ENCODE measurements at regions not wholly inside any gene's neighbourhood (a gene's known extent, or its start where the extent isn't known, plus 50 kb on each side); places are given as distances from the start of the nearest gene placed in this dataset.

GRCh38 chr16:13441675-13442074 is 478.3 kb upstream of the ERCC4 start:
- no peaks in the 10 kb centered on the region for H3K9me3 ChIP-seq
- intact Hi-C loops (cut with DNase I; ENCODE audit: low total_unique reads), result no loop called here
- H3K4me3 ChIP-seq, result no peak overlapping the region
- TF ChIP-seq CTCF (IDR thresholded peaks at IDR 0.05) (no peak), POLR2A (IDR thresholded peaks at IDR 0.05) (no peak), POLR2AphosphoS5 (IDR thresholded peaks at IDR 0.05) (no peak)
- no peak for DNase-seq (ENCODE audit: low spot score in 2 of 2)
- no peak overlapping the region for H3K27ac ChIP-seq
- no peaks in the 10 kb centered on the region for H3K27me3 ChIP-seq
- no peaks in the 10 kb centered on the region for H3K36me3 ChIP-seq
- H3K4me1 ChIP-seq, result no peaks in the 10 kb centered on the region

GRCh38 chr16:13448346-13448745 is 471.6 kb upstream of the ERCC4 start:
- TF ChIP-seq POLR2AphosphoS5 (IDR thresholded peaks at IDR 0.05) (no peak), CTCF (IDR thresholded peaks at IDR 0.05) (no peak), POLR2A (IDR thresholded peaks at IDR 0.05) (no peak)
- no peak overlapping the region for H3K4me3 ChIP-seq
- intact Hi-C loops (cut with DNase I; ENCODE audit: low total_unique reads), result no loop called here

GRCh38 chr16:13453325-13453724 is 466.6 kb upstream of the ERCC4 start:
- intact Hi-C loops (cut with DNase I; ENCODE audit: low total_unique reads), result no loop called here
- Histone ChIP-seq H3K27ac (no peak overlapping the region), H3K4me1 (no peaks in the 10 kb centered on the region), H3K36me3 (no peaks in the 10 kb centered on the region), H3K4me3 (no peak overlapping the region), H3K27me3 (no peaks in the 10 kb centered on the region), H3K9me3 (no peaks in the 10 kb centered on the region)
- peak in 1 of 2 donors; percentile 23 for DNase-seq (ENCODE audit: low spot score in 2 of 2)
- TF ChIP-seq POLR2AphosphoS5 (IDR thresholded peaks at IDR 0.05), result no peak

More at GRCh38 chr16:13448346-13448745, 471.6 kb upstream of the ERCC4 start:
- Histone ChIP-seq H3K9me3 (no peaks in the 10 kb centered on the region), H3K4me1 (no peaks in the 10 kb centered on the region), H3K27me3 (no peaks in the 10 kb centered on the region), H3K36me3 (no peaks in the 10 kb centered on the region), H3K27ac (no peak overlapping the region)
- no peak for DNase-seq (ENCODE audit: low spot score in 2 of 2)

GRCh38 chr16:13453938-13454553 is 465.9 kb upstream of the ERCC4 start:
- no peaks in the 10 kb centered on the region for H3K9me3 ChIP-seq
- H3K27me3 ChIP-seq, result no peaks in the 10 kb centered on the region
- no peak overlapping the region for H3K4me3 ChIP-seq
- DNase-seq (ENCODE audit: low spot score in 2 of 2), result no peak
- no peak overlapping the region for H3K27ac ChIP-seq
- no peaks in the 10 kb centered on the region for H3K4me1 ChIP-seq
- peak in 2 of 3 donors; percentile 26 for TF ChIP-seq CTCF (IDR thresholded peaks at IDR 0.05)
- TF ChIP-seq POLR2A (IDR thresholded peaks at IDR 0.05), result no peak
- intact Hi-C loops (cut with DNase I; ENCODE audit: low total_unique reads), result no loop called here
- no peaks in the 10 kb centered on the region for H3K36me3 ChIP-seq

- TF ChIP-seq CTCF (IDR thresholded peaks at IDR 0.05) (peak in 1 of 3 donors; percentile 32), POLR2AphosphoS5 (IDR thresholded peaks at IDR 0.05) (peak in 1 of 3 donors; percentile 9), POLR2A (IDR thresholded peaks at IDR 0.05) (no peak)
- no peak overlapping the region for H3K4me3 ChIP-seq
- intact Hi-C loops (cut with DNase I; ENCODE audit: low total_unique reads), result no loop called here
- DNase-seq (ENCODE audit: low spot score in 2 of 2), result peak in 1 of 2 donors; percentile 58
- no peaks in the 10 kb centered on the region for H3K27me3 ChIP-seq
- peak overlapping the region in 1 of 2 donors; percentile 31 for H3K27ac ChIP-seq
- H3K36me3 ChIP-seq, result no peaks in the 10 kb centered on the region
- no peaks in the 10 kb centered on the region for H3K4me1 ChIP-seq
- no peaks in the 10 kb centered on the region for H3K9me3 ChIP-seq
Observed at GRCh38 chr16:13463619-13464018, 456.3 kb upstream of the ERCC4 start.
